ENCODE measurements at regions not wholly inside any gene's neighbourhood (a gene's known extent, or its start where the extent isn't known, plus 50 kb on each side); places are given as distances from the start of the nearest gene placed in this dataset.
"Not testable (repeated sequence)": the region's sequence is repeated elsewhere in the genome, so short reads cannot be mapped to it uniquely, and the experiment has no call there.

- H3K27me3 ChIP-seq; DNase-seq; H3K4me3 ChIP-seq; intact Hi-C loops (cut with DNase I); H3K4me1 ChIP-seq; ATAC-seq; H3K27ac ChIP-seq; H3K9me3 ChIP-seq; H3K36me3 ChIP-seq: not testable (repeated sequence)
Observed at GRCh38 chr22:15880926-15881325, 191.1 kb downstream of the POTEH start.

DNA sequence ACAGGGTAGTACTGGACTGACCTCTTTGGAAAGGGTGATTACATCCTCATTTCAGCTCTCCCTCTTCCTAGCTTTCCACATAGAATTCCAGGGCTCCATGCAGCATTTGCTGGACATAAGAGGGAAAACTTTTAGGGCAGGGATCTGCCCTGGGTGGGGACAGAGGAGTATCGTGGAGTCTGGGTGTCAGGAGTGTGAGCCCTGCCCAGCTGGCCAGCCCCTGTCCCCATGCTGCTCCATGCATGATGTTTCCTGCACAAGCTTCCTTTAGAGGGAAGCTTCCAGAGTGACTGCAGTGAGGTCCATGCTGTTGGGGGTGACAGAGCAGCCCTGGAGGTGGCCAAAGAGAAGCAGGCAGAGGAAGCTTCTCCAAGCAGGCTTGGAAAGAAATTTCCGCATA, 214.5 kb downstream of the POTEH start:
- H3K27ac ChIP-seq; H3K9me3 ChIP-seq; H3K27me3 ChIP-seq; DNase-seq; H3K36me3 ChIP-seq; intact Hi-C loops (cut with DNase I); H3K4me1 ChIP-seq; H3K4me3 ChIP-seq; ATAC-seq: not testable (repeated sequence)

DNA sequence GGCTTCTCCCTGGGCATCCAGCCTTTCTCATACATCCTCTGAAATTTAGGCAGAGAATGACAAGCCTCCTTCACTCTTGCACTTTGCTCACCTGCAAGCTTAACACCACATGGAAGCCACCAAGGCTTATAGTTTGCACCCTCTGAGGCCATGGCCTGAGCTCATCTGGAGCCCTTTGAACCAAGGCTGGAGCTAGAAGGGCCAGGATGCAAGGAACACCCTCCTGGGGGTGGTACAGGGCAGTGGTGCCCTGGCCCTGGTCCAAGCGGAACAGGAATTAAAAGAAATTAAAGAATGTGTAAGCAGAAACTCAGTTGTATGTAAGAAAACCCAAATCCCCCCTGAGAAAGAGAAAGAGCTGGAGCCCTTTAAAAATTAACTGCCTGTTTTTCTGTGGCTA, 221.9 kb downstream of the POTEH start:
- H3K27me3 ChIP-seq; ATAC-seq; intact Hi-C loops (cut with DNase I); H3K4me1 ChIP-seq; DNase-seq; H3K36me3 ChIP-seq; H3K9me3 ChIP-seq; H3K27ac ChIP-seq; H3K4me3 ChIP-seq: not testable (repeated sequence)

DNA sequence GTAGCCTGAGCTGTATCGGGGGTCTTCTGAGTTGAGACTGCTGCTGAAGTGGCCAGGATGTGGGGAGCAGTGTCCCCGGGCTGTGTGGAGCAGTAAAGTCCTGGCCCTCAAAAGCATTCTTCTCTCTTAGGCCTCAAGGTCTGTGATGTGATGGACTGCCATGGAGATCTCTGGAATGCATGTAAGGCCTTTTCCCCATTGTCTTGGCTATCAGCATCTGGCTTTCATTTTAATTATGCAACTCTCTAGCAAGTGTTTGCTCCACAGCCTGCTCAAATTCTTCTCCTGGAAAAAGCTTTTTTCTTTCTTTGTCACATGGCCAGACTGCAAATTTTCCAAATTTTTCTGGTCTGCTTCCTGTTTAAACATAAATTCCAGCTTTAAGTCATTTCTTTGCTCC, 229.3 kb downstream of the POTEH start:
- DNase-seq; H3K27me3 ChIP-seq; H3K4me1 ChIP-seq; intact Hi-C loops (cut with DNase I); H3K4me3 ChIP-seq; H3K9me3 ChIP-seq; ATAC-seq; H3K27ac ChIP-seq; H3K36me3 ChIP-seq: not testable (repeated sequence)

GRCh38 chr22:15920941-15921340, 231.1 kb downstream of the POTEH start:
- H3K27me3 ChIP-seq; ATAC-seq; H3K9me3 ChIP-seq; H3K4me3 ChIP-seq; intact Hi-C loops (cut with DNase I); H3K4me1 ChIP-seq; H3K36me3 ChIP-seq; DNase-seq; H3K27ac ChIP-seq: not testable (repeated sequence)

- H3K27me3 ChIP-seq; H3K36me3 ChIP-seq; H3K4me1 ChIP-seq; H3K27ac ChIP-seq; H3K9me3 ChIP-seq; H3K4me3 ChIP-seq; intact Hi-C loops (cut with DNase I); DNase-seq: not testable (repeated sequence)
- peak; percentile 6 for ATAC-seq
Observed at GRCh38 chr22:15922132-15922531, 232.3 kb downstream of the POTEH start.

DNA sequence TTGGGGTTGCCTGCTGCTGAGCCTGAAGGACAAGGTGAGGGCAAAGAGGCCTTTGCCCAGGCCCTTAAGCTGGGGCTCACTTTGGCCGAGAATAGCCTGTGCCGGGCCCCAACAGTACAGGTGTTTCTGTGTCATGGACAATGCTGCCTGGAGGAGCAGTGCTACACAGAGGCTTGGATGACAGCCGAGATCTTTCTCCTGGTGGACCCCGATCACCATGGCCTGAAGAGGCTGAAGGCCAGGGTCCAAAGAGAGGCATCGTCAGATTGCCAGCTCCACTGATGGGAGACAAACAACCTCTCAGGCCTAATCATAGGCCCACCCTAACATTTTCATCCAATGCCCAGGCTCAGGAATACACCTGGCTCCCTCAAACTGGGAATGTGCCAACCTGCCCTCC, 232.8 kb downstream of the POTEH start:
- H3K27me3 ChIP-seq; ATAC-seq; DNase-seq; H3K36me3 ChIP-seq; H3K4me3 ChIP-seq; intact Hi-C loops (cut with DNase I); H3K4me1 ChIP-seq; H3K27ac ChIP-seq; H3K9me3 ChIP-seq: not testable (repeated sequence)

DNA sequence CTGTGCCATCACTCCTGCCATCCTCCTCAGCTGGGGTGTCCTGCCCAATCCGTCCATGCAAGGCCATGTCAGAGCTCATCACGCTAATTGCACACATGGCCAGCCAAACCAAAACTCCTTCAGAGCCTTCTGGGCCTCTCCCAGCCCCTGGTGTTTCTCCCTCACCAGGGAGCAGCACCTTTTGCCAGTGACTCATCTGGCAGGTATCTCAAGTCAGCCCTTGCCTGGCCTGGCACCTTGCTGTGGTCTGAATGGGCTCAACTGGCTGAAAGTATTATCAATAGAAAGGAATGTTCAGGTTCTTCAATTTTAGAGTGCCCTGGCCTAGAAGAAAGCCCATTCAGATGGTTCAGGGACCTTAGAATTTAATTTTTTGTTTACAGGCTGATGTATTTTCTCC, 235.0 kb downstream of the POTEH start:
- H3K4me1 ChIP-seq; H3K36me3 ChIP-seq; ATAC-seq; H3K9me3 ChIP-seq; H3K27me3 ChIP-seq; DNase-seq; H3K4me3 ChIP-seq; H3K27ac ChIP-seq; intact Hi-C loops (cut with DNase I): not testable (repeated sequence)

DNA sequence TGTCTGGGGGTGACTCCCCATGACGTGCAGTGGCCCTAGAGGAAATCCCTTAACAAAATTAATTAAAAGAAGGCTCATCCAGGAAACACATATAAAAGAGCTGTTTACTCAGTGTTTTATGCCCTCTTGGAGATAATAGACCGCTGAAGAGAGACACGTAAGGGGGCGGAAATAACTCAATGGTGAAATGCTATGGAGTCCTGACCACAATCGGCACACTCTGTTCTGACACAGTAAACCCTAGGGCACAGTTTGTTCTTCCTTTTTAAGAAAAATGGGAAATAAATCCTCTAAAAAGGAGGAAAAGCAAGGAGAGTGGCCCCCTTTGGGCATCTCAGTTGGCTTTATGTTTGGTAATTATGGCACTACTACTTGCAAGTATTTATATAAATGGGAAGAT, 237.3 kb downstream of the POTEH start:
- intact Hi-C loops (cut with DNase I); ATAC-seq: not testable (repeated sequence)

More for the DNA sequence above, 237.3 kb downstream of the POTEH start:
- not testable (repeated sequence) for DNase-seq, H3K27me3 ChIP-seq, H3K9me3 ChIP-seq, H3K4me1 ChIP-seq, H3K4me3 ChIP-seq, H3K27ac ChIP-seq, H3K36me3 ChIP-seq

Measured in upper lobe of right lung (tissue), 1 donor.